Epithelial cell of proximal tubule (primary cell): ENCODE measurements at regions not wholly inside any gene's neighbourhood (a gene's known extent, or its start where the extent isn't known, plus 50 kb on each side); places are given as distances from the start of the nearest gene placed in this dataset.

ENCODE experiments used
- DNase-seq: peaks from one replicate; pipeline ENCODE4 v3.0.0-alpha.2; 2011; ENCODE audit warnings: low read depth
- H3K4me3 ChIP-seq: 2 replicates; pipeline ENCODE4 v1.5.1; 2011; ENCODE audit warnings: low read depth, mild to moderate bottlenecking, low read length
- TF ChIP-seq, protein P1 (sequence below): conservative IDR thresholded peaks from 2 replicates; pipeline ENCODE4 v1.5.1; 2012; ENCODE audit warnings: low read depth, mild to moderate bottlenecking, low read length

DNA sequence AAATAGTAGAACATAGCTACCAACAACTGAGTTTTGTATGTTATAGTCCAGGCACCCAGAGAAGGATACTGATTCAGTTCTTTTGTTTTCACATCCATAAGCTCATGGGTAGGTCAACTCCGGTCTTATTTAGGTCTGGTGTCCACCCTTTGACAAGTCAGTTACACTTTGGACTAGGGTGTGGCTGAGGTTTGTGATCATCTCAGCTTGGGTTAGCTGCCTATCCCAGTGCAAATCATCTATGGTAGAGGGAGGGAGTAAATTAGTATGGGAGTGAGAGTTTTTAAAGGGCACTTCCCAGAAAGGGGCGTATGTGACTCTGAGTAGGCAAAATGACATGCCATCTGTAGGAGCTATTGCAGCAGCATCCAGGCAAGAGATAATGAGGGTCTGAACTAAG lies 66.1 kb downstream of the TANC2 start:
- TF ChIP-seq, protein P1, sequence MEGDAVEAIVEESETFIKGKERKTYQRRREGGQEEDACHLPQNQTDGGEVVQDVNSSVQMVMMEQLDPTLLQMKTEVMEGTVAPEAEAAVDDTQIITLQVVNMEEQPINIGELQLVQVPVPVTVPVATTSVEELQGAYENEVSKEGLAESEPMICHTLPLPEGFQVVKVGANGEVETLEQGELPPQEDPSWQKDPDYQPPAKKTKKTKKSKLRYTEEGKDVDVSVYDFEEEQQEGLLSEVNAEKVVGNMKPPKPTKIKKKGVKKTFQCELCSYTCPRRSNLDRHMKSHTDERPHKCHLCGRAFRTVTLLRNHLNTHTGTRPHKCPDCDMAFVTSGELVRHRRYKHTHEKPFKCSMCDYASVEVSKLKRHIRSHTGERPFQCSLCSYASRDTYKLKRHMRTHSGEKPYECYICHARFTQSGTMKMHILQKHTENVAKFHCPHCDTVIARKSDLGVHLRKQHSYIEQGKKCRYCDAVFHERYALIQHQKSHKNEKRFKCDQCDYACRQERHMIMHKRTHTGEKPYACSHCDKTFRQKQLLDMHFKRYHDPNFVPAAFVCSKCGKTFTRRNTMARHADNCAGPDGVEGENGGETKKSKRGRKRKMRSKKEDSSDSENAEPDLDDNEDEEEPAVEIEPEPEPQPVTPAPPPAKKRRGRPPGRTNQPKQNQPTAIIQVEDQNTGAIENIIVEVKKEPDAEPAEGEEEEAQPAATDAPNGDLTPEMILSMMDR, result no peak
- DNase-seq, result no peak
- no peak overlapping the region for H3K4me3 ChIP-seq

DNA sequence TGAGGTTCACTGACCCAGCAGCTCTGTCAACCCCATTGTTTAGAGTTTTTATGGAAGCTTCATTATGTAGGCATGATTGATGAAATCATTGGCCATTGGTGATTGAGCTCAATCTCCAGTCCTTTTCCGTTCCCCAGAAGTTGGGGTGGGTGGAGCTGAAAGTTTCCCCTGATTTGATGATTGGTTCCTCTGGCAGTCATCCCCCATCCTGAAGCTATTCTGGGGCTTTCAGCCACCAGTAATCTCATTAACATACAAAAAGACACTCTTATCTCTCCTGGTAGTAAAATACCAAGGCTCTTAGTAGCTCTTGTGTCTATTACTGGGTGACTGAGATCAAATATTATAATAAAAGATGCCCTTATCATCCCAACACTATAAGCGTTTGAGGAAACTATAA lies 67.1 kb downstream of the TANC2 start:
- DNase-seq, result no peak
- TF ChIP-seq, protein P1, result no peak

DNA sequence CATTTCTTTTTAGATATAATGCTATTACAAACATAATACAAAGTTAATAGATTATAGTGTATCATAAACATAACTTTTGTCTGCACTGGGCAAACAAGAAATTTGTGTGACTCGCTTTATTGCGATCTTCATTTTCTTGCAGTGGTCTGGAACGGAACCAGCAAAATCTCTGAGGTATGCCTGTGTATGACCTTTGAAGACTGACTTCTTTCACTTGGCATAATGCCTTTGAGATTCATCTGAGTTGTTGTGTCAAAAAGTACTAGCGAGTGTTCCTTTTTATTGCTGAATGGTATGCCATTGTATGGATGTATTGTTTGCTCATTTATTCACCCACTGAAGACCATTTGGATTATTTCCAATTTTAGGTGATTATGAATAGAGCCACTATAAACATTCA lies 69.2 kb downstream of the TANC2 start:
- TF ChIP-seq, protein P1, result no peak
- DNase-seq, result no peak

More for the DNA sequence above, 67.1 kb downstream of the TANC2 start:
- no peak overlapping the region for H3K4me3 ChIP-seq

DNA sequence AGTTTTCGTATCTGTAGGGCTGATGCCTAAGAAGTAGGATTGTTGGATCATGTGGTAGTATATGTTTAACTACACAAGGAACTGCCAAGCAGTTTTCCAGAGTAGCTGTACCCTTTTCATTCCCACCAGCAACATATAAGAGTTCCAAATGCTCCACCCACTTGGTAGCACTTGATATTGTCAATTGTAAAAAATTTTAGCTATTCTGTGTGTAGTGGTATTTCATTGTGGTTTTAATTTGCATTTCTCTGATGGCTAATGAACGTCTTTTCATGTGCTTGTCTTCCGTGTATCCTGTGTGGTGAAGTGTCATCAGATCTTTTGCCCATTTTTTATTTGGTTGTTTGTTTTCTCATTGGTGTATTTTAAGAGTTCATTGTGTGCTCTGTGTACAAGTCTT lies 69.7 kb downstream of the TANC2 start:
- TF ChIP-seq, protein P1, result no peak
- DNase-seq, result no peak
- no peak overlapping the region for H3K4me3 ChIP-seq

More for the DNA sequence above, 69.2 kb downstream of the TANC2 start:
- no peak overlapping the region for H3K4me3 ChIP-seq

DNA sequence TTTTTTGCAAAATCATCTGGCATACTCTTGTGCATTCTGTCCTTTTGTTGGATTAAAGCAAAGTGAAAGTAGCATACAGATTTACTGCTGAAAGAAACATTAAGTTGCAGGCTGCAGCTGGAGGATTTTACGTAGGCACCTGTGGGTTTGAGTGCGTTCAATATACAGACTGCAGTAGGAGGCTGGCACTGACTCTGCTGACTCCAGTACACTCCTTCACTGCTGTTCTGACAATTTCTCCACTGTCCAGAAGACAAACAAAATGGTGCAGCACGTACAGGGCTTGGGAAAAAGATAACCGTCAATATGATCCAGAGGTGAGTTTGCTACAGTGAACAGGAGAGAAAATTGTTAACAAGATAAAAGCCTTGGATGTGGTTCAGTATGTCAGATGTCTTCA lies 73.3 kb downstream of the TANC2 start:
- DNase-seq, result no peak
- no peak overlapping the region for H3K4me3 ChIP-seq
- TF ChIP-seq, protein P1, result no peak

DNA sequence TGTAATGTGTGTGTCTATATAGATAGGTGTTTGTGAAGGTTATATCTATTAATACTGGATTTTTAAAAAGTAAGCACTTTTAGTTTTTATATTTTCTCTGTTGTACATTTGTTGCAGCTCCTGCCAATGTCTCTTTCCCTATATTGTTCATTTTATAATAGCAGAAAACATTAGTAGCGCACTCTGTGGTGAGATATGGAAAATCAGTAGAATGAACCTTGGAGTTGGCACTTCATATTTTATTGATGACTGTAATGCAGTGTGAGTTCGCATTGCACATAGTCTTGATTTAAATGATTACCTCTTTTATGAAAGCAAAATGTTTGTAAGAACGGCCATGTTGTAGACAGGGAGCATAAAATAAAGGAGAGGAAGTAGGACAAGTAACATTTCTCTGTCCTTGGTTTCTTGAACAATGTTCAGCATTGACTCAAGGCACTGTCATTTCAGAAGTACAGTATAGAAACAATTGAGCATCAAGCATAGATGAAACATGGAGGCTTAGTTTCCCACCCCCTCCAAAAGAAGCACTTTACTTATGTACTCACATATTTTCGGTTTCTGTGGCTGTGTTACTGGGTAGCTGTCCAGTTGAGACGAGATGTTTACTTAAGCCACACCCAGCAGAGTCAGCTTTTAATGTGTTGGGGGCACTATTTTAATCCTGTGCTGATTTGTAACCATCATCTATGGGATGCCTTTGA lies 74.0 kb downstream of the TANC2 start:
- TF ChIP-seq, protein P1, result no peak
- H3K4me3 ChIP-seq, result no peak overlapping the region
- DNase-seq, result no peak

DNA sequence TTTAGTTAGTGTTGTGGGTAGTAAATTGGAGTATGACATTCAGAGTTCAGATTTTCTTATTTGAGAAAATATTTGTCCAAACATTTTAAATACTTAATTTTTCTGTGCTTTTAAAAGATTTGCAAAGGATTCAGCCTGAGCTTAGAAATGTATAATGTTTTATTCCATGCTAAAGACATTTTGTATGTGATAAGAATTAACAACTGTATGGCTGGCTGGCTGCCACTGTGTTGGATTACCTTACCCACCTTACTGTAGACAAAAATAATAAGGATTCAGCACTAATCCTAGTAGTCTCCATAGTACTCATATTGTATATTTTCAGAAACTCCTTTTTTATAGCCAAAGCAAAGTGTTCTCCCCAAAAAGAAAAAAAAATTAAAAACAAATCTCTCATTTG lies 74.8 kb downstream of the TANC2 start:
- TF ChIP-seq, protein P1, result no peak

More for the DNA sequence above, 74.8 kb downstream of the TANC2 start:
- DNase-seq, result no peak
- no peak overlapping the region for H3K4me3 ChIP-seq
